Erythroblast (primary cell): ENCODE measurements at regions not wholly inside any gene's neighbourhood (a gene's known extent, or its start where the extent isn't known, plus 50 kb on each side); places are given as distances from the start of the nearest gene placed in this dataset.

Source experiments
- GATA1 ChIP-seq: IDR thresholded peaks from 2 replicates; pipeline ENCODE4 v1.6.1; 2011; ENCODE audit warnings: low read depth, mild to moderate bottlenecking, control low read depth, low read length, moderate library complexity
- POLR2A ChIP-seq: IDR thresholded peaks from 2 replicates; pipeline ENCODE4 v1.6.1; 2011; ENCODE audit warnings: mild to moderate bottlenecking, low read length

DNA sequence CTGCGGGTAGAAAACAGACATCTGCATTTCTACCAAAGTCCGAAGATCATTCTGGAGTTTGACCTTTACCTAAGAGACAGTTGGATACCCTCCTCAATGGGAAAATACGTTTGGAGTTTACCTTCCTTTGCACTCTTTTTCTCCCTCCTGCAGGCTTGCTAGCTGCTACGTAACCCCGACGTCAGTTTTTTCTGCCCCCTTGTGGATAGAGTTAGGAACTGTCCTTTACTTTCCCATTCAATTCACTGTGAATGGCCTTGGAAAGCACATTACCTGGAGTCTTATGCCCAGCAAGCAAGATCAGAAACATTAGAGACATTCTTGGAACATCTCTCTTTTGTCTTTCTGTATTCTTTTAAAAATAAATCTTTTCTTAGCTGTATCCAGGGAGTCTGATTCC lies 250.7 kb downstream of the NAP1L3 start:
- TF ChIP-seq POLR2A (no peak), GATA1 (no peak)
